ENCODE measurements at regions not wholly inside any gene's neighbourhood (a gene's known extent, or its start where the extent isn't known, plus 50 kb on each side); places are given as distances from the start of the nearest gene placed in this dataset.

GRCh38 chr2:42947809-42948600 lies 155.6 kb upstream of the HAAO start:
- no peak for DNase-seq

DNA sequence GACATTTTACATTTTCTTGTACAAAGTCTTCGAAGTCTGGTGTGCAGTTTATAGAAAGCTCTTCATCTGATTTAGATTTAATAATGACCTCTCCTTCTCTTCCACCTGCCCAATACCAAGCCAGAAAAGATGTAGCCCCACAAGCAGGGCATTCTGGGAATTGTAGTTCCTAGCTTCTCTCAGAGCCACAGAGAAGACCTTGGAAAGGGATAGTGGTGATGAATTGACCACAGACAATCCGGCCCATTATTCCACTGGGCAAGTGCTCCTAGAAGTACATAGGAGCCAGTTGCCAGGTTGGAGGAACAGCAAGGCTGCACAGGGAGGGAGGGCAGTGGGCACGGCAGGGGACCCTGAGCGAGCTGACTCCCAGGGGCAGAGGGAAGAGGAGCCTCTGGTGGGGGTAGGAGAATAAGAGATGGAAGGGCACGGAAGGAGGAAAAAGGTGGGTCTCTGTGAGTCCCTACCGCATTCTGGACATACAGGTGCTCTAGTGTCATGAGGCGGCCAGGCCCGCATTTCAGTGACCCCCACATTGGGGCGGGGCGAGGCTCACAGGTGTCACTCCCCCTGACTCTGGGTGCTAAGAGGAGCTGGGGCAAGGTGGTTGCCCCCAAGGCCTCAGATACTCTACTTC lies 152.5 kb upstream of the HAAO start:
- DNase-seq: no peak

DNA sequence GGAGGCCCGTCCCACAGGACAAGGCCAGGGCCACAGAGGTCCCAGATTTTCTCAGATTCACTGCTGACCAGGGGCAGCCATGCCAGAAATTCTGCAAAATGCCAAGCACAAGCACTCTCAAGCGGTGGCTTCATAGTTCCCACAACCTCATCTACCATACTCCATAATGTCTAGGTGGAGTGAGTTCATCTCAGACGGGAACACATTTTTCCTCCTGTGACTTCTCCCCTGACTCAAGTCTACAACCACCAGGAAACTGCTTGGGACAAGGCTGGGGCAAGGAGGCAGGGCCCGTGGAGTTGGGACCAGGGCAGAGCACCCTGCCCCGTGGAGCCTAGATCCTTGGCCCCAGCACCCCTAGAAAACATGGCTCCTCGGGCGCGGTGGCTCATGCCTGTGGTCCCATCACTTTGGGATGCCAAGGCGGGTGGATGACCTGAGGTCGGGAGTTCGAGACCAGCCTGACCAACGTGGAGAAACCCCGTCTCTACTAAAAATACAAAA lies 150.7 kb upstream of the HAAO start:
- no peak for DNase-seq

DNA sequence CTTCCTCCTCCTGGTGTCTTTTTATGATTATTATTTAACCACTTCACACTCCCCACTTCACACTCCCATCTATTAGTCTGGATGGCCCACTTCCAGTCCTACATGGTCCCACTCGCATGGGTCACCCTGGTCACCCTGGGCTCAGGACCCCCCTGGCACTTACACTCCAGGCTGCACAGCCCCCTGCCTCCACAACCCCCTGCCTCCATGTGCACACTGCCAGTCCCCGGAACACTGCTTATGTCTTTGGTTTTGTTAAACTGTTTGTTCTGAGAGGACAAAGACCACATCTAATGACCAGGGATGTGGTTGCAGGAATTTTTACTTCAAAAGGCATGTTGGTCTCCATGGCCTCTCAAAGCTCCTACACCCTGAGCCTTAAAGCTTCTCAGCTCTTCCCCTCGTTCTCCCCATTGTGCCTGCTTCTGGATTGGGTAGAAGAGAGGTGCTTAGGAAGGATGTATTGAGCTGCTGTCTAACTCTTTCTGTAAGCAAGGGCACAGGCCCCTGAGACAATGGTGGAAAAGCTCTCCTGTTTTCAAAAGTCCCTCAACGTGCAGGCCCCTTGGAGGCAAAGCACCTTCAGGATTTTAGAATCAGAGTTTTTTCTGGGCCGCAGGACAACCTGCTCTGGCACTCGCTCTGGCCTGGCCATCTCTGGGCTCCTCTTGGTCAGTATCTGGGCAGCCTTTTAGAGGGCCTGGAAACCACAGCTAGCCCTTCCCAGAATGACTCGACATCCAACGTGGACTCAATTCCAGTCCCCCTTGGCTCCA lies 150.0 kb upstream of the HAAO start:
- no peak for DNase-seq

- DNase-seq: no peak
Measured at GRCh38 chr2:42941633-42942176, 149.3 kb upstream of the HAAO start.

DNA sequence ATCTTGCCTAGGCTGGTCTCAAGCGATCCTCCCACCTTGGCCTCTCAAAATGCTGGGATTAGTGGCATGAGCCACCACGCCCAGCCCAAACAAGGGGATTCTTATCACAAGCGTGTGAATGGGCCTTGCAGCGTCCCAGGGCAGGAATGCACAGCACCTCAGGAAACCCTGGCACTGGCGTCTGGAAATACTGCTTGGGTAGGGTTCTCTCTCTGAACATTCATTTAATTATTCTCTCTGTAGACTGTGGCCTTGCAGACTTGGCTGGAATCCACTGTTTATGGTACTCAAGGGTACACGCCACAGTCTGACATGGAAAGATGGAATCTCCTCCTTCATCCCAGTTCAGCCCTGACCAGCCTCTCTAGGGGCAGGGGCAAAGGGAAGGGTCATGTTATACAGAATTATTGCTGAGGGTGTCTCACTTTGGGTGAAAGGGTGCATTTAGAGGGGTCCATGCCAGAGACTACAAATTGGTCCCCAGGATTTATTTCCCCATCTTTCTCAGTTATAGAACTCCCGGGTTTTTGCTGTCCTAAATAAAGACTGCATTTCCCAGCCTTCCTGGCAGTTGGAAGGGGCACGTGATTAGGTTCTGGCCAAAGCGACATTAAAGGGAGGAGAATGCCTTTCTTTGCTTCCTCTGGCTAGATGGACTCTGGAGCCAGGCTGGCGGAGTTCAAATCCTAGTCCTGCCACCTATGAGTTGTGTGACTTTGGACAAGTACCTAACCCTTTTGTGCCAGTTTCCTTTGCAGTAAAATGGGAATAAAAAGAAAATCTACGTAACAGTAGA lies 147.2 kb upstream of the HAAO start:
- no peak for DNase-seq

DNA sequence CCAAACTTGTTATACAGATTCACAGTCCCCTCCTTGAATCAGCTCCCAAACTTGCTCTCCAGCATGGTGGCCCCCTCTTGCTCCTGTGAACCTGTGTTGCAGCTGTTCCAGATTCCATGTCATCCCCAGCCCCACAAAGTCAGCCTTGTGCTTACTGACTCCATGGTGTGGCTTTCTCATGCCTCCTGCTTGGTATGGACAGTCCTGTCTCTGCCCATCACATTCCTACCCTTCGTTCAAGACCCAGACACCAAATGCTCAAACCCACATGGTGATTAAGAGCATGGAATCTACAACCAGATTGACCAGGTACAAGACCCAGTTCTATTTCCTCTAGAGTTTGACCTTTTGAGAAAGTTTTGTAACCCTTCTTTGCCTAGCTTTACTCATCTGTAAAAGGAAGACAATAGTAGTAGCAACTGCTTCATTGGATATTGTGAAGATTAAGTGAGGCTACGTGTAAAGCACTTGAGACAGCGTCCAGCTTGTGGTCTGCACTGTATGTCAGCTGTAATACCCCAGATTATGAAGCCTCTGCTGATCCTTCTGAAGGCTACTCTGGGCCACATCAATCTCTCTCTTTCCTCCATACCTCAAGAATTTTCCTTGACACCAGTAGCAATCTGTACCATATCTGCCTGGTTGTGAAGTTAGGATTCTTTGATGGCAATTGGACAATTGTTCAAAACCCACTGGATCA lies 146.4 kb upstream of the HAAO start:
- DNase-seq: no peak

DNA sequence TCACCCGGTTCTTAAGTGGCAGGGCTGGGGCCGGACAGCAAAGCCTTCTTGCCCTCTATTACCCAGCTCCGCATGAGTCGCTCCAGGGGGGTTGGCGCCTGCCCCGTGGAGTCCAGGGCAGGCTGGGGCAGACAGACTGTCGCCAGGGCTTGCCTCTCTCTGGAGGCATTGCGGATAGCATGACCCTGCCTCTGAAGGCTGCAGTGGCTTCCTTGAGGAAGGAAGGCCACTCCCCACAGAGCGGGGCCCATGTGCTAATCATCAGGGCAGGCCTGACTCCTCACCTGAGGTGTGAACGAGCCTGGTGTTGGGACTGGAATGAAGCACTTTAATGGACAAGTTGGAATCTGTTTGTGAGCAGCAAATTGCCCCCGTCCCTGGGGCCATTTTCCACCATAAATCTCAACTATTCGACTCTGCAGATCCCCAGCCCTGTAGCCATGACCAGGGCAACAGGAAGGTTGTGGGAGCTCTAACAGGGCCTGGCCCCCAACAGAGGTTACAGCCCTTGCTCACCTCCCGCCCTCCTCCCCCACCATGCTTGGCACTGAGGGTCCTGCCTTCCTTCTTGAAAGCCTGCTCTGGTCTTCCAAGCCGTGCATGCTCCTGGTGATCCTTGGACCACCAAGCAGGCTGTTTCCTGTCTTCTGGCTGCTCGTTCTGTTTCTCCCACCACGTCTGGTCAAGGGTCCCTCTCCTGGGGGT lies 144.9 kb upstream of the HAAO start:
- no peak for DNase-seq

- no peak for DNase-seq
Measured at GRCh38 chr2:42935692-42936671, 143.6 kb upstream of the HAAO start.

DNA sequence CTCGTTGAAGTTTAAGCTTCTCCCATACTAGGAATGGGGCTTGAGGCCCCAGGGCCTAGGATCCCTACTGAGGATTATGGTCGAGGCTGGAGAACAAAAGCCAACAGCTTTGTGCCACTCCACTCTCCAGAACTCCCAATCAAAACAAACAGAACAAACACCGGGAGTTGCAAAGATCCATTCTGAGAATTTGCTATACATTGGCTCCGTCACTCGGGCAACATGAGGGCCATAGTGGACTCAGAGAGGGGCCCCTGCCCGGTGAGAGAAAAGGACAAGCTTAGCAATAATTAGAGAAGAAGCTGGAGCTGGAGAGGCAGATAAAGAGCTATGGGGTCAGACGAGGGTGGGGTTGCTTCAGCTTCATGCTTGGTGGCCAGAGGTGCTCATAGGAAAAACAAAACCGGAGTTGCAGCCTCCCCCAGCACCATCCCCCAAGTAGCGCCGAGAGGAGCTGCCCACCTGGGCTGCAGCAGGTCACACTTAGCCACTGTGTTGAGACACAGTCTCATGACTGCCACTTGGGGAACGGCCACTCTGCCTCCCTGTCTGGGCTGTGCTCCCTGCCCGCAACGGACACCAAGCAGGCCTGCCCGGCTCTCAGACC lies 142.3 kb upstream of the HAAO start:
- DNase-seq: no peak

DNA sequence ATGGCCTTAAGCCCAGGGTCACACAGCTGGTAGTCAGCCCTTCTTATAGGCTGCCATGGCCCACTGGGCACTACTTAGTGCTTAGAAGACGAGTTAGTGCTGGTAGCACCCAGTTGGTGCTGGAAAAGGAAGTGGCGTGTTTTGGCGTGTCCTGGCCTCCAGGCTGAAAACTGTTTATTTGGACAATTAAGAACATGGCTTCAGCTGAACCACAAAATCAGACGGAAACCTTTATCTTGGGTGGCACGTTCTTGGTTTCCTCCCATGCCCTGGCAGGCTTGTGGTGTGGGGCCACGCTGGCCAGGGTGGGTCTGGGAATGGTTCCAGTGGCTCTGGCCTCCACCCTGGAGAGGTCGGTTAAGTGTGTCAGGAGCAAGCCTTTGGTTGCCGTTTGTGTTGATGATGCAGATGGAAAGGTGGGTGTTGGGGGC lies 141.5 kb upstream of the HAAO start:
- DNase-seq: no peak

GRCh38 chr2:42932271-42933151 lies 140.1 kb upstream of the HAAO start:
- no peak for DNase-seq

DNA sequence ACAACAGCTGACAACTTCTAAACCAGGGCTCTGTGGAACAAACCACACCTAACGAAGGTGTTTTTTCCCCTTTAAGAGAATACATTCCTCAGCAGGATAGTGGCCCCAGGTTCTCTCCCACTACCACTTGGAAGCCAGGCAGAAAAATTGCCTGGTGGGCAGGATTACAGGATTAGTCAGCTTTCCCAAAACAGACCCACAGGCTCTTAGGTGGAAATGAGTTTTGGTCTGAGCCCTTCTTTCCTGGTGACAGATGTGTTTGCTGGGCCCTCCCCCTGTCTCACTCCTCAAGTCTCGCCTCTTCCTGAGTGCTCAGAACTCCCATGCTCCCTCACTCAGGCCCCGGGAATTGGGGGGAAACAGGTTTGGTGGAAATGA lies 139.4 kb upstream of the HAAO start:
- no peak for DNase-seq

GRCh38 chr2:42931146-42931817 lies 138.9 kb upstream of the HAAO start:
- DNase-seq: no peak

GRCh38 chr2:42930025-42930581 lies 137.7 kb upstream of the HAAO start:
- no peak for DNase-seq

DNA sequence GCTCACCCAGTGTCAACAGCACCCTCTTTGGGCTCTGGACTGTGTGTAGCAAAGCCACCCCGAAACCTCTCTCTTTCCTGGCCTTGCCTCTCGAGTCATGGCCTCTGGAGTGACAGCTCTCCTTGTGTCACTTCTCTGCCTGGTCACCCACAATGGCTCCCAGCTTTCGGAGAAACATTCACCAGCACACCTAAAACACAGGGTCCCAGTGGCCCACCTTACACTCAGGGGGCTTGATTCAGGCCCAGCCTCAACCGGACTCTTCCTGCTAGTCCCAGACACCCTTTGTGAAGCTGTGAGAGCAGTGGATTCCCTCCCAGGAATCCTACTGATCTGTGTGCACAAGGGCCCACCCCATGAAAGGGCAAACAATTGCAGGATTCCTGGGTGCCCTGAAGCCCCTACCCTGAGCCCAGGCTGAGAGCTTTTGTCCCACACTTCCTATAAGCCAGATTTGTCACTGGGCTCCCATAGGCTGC lies 137.2 kb upstream of the HAAO start:
- no peak for DNase-seq

Data from effector CD8-positive, alpha-beta T cell (primary cell).